Transverse colon (tissue), 4 donors: ENCODE measurements at regions not wholly inside any gene's neighbourhood (a gene's known extent, or its start where the extent isn't known, plus 50 kb on each side); places are given as distances from the start of the nearest gene placed in this dataset.

Source experiments
- DNase-seq: peaks from one replicate; pipeline ENCODE4 v3.0.0-alpha.2; 2019
- H3K27ac ChIP-seq, 4 donors: fragments of 200-600 bp; sonication (generic); 2 replicates each; pipeline ENCODE4 v1.5.1; 2016 to 2018; ENCODE audit warnings: inconsistent platforms in 4 of 4
- H3K27me3 ChIP-seq: fragments of 200-600 bp; sonication (generic); 2 replicates; pipeline ENCODE4 v1.5.1; 2017; ENCODE audit warnings: inconsistent platforms
- H3K36me3 ChIP-seq, 4 donors: fragments of 200-600 bp; sonication (generic); 2 replicates each; pipeline ENCODE4 v1.5.1; 2017 to 2019; ENCODE audit warnings: inconsistent platforms in 4 of 4
- H3K4me1 ChIP-seq, 4 donors: fragments of 200-600 bp; sonication (generic); 2 replicates each; pipeline ENCODE4 v1.5.1; 2017 to 2020; ENCODE audit warnings: inconsistent platforms in 4 of 4
- H3K4me3 ChIP-seq, 4 donors: fragments of 200-600 bp; sonication (generic); 1 replicate in 1 of 4; 2 replicates in 3 of 4; pipeline versions ENCODE4 v1.5.1 to v1.6.1; 2017 to 2019; ENCODE audit warnings: inconsistent platforms in 4 of 4
- H3K9me3 ChIP-seq, 2 donors: fragments of 200-600 bp; sonication (generic); 2 replicates each; pipeline ENCODE4 v1.5.1; 2017 to 2019; ENCODE audit warnings: inconsistent platforms in 2 of 2
- CTCF ChIP-seq, 5 experiments: fragments of 200-600 bp in 3 of 5; fragments of 450-650 bp in 2 of 5; sonication (generic) in 3 of 5; IDR thresholded peaks; 1 replicate in 2 of 5; 2 replicates in 3 of 5; pipeline ENCODE4 v1.5.1; 2016 to 2017; ENCODE audit warnings: antibody characterized with exemption in 5 of 5, inconsistent platforms in 3 of 5, mild to moderate bottlenecking in 2 of 5, moderate library complexity in 1 of 5
- EP300 ChIP-seq: sonication (generic); formaldehyde crosslinking; IDR thresholded peaks from one replicate; pipeline ENCODE4 v1.6.1; 2017; ENCODE audit warnings: antibody characterized with exemption, low read depth
- POLR2A ChIP-seq: fragments of 450-650 bp; IDR thresholded peaks from one replicate; pipeline ENCODE4 v1.6.1; 2016; ENCODE audit warnings: antibody characterized with exemption, mild to moderate bottlenecking, moderate library complexity
- POLR2AphosphoS5 ChIP-seq, 3 donors: sonication (generic); formaldehyde crosslinking; IDR thresholded peaks; one replicate each; pipeline ENCODE4 v1.6.1; 2016; ENCODE audit warnings: antibody characterized with exemption in 3 of 3
- WGBS, 2 donors: methylation state at CpG; one replicate each; pipeline ENCODE4 v1.1.5; 2018; ENCODE audit warnings: low coverage in 1 of 2; 5-methylcytosine and 5-hydroxymethylcytosine counted together
- in situ Hi-C, 4 donors: fragments of 200-750 bp; cut with MboI; loops; one replicate each; pipeline versions ENCODE4 v1.15.0 to v1.15.1; 2017; ENCODE audit warnings: low sequenced_read_pairs in 3 of 4, low pct_ligation_motif_present in 1 of 4, low pct_unique_long_range_greater_than_20kb in 1 of 4
- intact Hi-C: fragments of 100-400 bp; cut with DNase I; formaldehyde crosslinking; loops from one replicate; pipeline ENCODE4 v1.15.1; 2023; ENCODE audit warnings: low total_unique reads

GRCh38 chr2:118661179-118661578 is 186.3 kb downstream of the EN1 start:
- Histone ChIP-seq H3K27ac (no peak overlapping the region), H3K36me3 (no peaks in the 10 kb centered on the region), H3K4me3 (no peak overlapping the region), H3K4me1 (no peaks in the 10 kb centered on the region), H3K27me3 (no peaks in the 10 kb centered on the region), H3K9me3 (no peaks in the 10 kb centered on the region)
- TF ChIP-seq EP300: no peak
- TF ChIP-seq CTCF (IDR thresholded peaks at IDR 0.05): no peak
- no peak for TF ChIP-seq POLR2A
- TF ChIP-seq POLR2AphosphoS5 (IDR thresholded peaks at IDR 0.05): no peak
- intact Hi-C loops (no loop called here), in situ Hi-C loops (no loop called here)
- DNase-seq: no peak
- WGBS, 2 donors: 74 to 88% methylated on average over 2 of the region's 2 CpGs

GRCh38 chr2:118658596-118659198 is 188.8 kb downstream of the EN1 start:
- WGBS, 2 donors: 76 to 83% methylated on average over 3 of the region's 3 CpGs
- H3K4me3 ChIP-seq: no peak overlapping the region
- no peaks in the 10 kb centered on the region for H3K36me3 ChIP-seq
- H3K27me3 ChIP-seq: no peaks in the 10 kb centered on the region
- H3K27ac ChIP-seq: no peak overlapping the region
- H3K9me3 ChIP-seq: no peaks in the 10 kb centered on the region
- DNase-seq: no peak
- in situ Hi-C loops: no loop called here
- H3K4me1 ChIP-seq: no peaks in the 10 kb centered on the region
- TF ChIP-seq CTCF (IDR thresholded peaks at IDR 0.05): no peak
- no peak for TF ChIP-seq POLR2AphosphoS5 (IDR thresholded peaks at IDR 0.05)
- TF ChIP-seq POLR2A: no peak
- no peak for TF ChIP-seq EP300
- intact Hi-C loops: no loop called here

- no peak for DNase-seq
- WGBS, 2 donors: 85 to 91% methylated on average over 2 of the region's 2 CpGs
- intact Hi-C loops: no loop called here
- H3K9me3 ChIP-seq: no peaks in the 10 kb centered on the region
- no peak for TF ChIP-seq POLR2AphosphoS5 (IDR thresholded peaks at IDR 0.05)
- TF ChIP-seq CTCF (IDR thresholded peaks at IDR 0.05): no peak
- no peak for TF ChIP-seq POLR2A
- TF ChIP-seq EP300: no peak
- no peaks in the 10 kb centered on the region for H3K4me1 ChIP-seq
- no peak overlapping the region for H3K27ac ChIP-seq
- H3K27me3 ChIP-seq: no peaks in the 10 kb centered on the region
- in situ Hi-C loops: no loop called here
- H3K36me3 ChIP-seq: no peaks in the 10 kb centered on the region
- no peak overlapping the region for H3K4me3 ChIP-seq
Measured at GRCh38 chr2:118657466-118657865, 190.0 kb downstream of the EN1 start.

- H3K9me3 ChIP-seq: no peaks in the 10 kb centered on the region
- in situ Hi-C loops (no loop called here), intact Hi-C loops (no loop called here)
- no peak for DNase-seq
- H3K27ac ChIP-seq: no peak overlapping the region
- no peaks in the 10 kb centered on the region for H3K36me3 ChIP-seq
- H3K4me3 ChIP-seq: no peak overlapping the region
- no peaks in the 10 kb centered on the region for H3K4me1 ChIP-seq
- TF ChIP-seq POLR2A: no peak
- no peak for TF ChIP-seq POLR2AphosphoS5 (IDR thresholded peaks at IDR 0.05)
- no peak for TF ChIP-seq CTCF (IDR thresholded peaks at IDR 0.05)
- TF ChIP-seq EP300: no peak
- H3K27me3 ChIP-seq: no peaks in the 10 kb centered on the region
- WGBS, 2 donors: 24 to 40% methylated on average over 1 of the region's 1 CpG
Measured at GRCh38 chr2:118654945-118655344, 192.5 kb downstream of the EN1 start.
